Endothelial cell of umbilical vein (primary cell): ENCODE measurements at regions not wholly inside any gene's neighbourhood (a gene's known extent, or its start where the extent isn't known, plus 50 kb on each side); places are given as distances from the start of the nearest gene placed in this dataset.

Experiments used
- BruUV-seq: library from RNA; stranded (reverse); fragments of 400-500 nt; replicated peaks from 2 replicates; lab custom pipeline; 2021; lab: Mats Ljungman, UMichigan
- CTCF ChIA-PET: fragments of 300-600, 350-600 bp; sonication (Branson Sonifier 250); formaldehyde crosslinking; loops from one replicate; lab custom pipeline; 2021; ENCODE audit warnings: antibody characterized with exemption, inconsistent platforms; lab: Charles Lee
- POLR2A ChIA-PET: fragments of 300-600, 350-600 bp; sonication (Branson Sonifier 250); formaldehyde crosslinking; loops from one replicate; lab custom pipeline; 2021; ENCODE audit warnings: antibody characterized with exemption, inconsistent platforms; lab: Charles Lee
- DNase-seq: peaks from one replicate; pipeline ENCODE4 v3.0.0-alpha.2; 2011; ENCODE audit warnings: low read depth, low spot score
- FAIRE-seq: peaks from 2 replicates; lab custom pipeline; 2011; peaks lifted over from hg19 to GRCh38; lab: Jason Lieb, UNC
- H2AFZ ChIP-seq: 2 replicates; pipeline ENCODE4 v1.6.0; 2012; ENCODE audit warnings: low read depth, low read length, control low read depth, inconsistent platforms
- H3K27ac ChIP-seq: 2 replicates; pipeline ENCODE4 v1.5.1; 2011; ENCODE audit warnings: low read depth, mild to moderate bottlenecking, control low read depth, low read length, moderate library complexity; ENCODE audit not compliant: insufficient read depth
- H3K27me3 ChIP-seq, 2 experiments: 2 replicates each; pipeline versions ENCODE4 v1.6.0 to v1.6.1; 2011; ENCODE audit warnings: low read length in 2 of 2, mixed read lengths in 1 of 2; ENCODE audit not compliant: control insufficient read depth in 2 of 2, insufficient read depth in 2 of 2
- H3K36me3 ChIP-seq, 2 experiments: 2 replicates in 1 of 2; 3 replicates in 1 of 2; pipeline ENCODE4 v1.5.1; 2011; ENCODE audit warnings: low read length in 2 of 2, mild to moderate bottlenecking in 1 of 2, moderate library complexity in 1 of 2; ENCODE audit not compliant: control insufficient read depth in 2 of 2, insufficient read depth in 2 of 2; ENCODE audit errors: extremely low read depth in 1 of 2
- H3K4me1 ChIP-seq: 3 replicates; pipeline ENCODE4 v1.5.1; 2011; ENCODE audit warnings: mild to moderate bottlenecking, low read length; ENCODE audit not compliant: control insufficient read depth, insufficient read depth; ENCODE audit errors: extremely low read depth
- H3K4me2 ChIP-seq: 2 replicates; pipeline ENCODE4 v1.6.1; 2011; ENCODE audit warnings: low read length, control low read depth, mixed read lengths; ENCODE audit not compliant: insufficient read depth
- H3K4me3 ChIP-seq, 3 experiments: fragments of 200-600 bp in 1 of 3; sonication (generic), shearing (Covaris generic) in 1 of 3; replicated peaks in 1 of 3; 2 replicates each; pipeline ENCODE4 v1.5.1; 2011 to 2016; ENCODE audit warnings: control low read depth in 3 of 3, low read length in 3 of 3, mild to moderate bottlenecking in 2 of 3, inconsistent platforms in 1 of 3, low read depth in 1 of 3, moderate library complexity in 1 of 3; ENCODE audit not compliant: insufficient read depth in 1 of 3
- H3K79me2 ChIP-seq: 2 replicates; pipeline ENCODE4 v1.6.0; 2012; ENCODE audit warnings: low read length, inconsistent platforms; ENCODE audit not compliant: control insufficient read depth, insufficient read depth
- H3K9ac ChIP-seq: replicated peaks from 2 replicates; pipeline ENCODE3; 2011; ENCODE audit warnings: low read length, control low read depth; ENCODE audit not compliant: insufficient read depth; ENCODE audit errors: extremely low read depth
- H3K9me1 ChIP-seq: replicated peaks from 3 replicates; pipeline ENCODE4 v1.6.0; 2011; ENCODE audit warnings: mild to moderate bottlenecking, low read length; ENCODE audit not compliant: control insufficient read depth, insufficient read depth; ENCODE audit errors: extremely low read depth
- H3K9me3 ChIP-seq: replicated peaks from 2 replicates; pipeline ENCODE4 v1.5.1; 2012; ENCODE audit warnings: low read length, inconsistent platforms; ENCODE audit not compliant: control insufficient read depth, insufficient read depth
- H4K20me1 ChIP-seq: replicated peaks from 2 replicates; pipeline ENCODE3; 2011; ENCODE audit warnings: mild to moderate bottlenecking, low read length; ENCODE audit not compliant: control insufficient read depth, insufficient read depth; ENCODE audit errors: extremely low read depth
- CTCF ChIP-seq, 2 donors: IDR thresholded peaks; 1 replicate in 1 of 2; 2 replicates in 1 of 2; pipeline ENCODE4 v1.5.1; 2011; ENCODE audit warnings: low read length in 2 of 2, mild to moderate bottlenecking in 2 of 2, moderate library complexity in 2 of 2, control low read depth in 1 of 2, inconsistent platforms in 1 of 2, low read depth in 1 of 2; ENCODE audit not compliant: insufficient read depth in 1 of 2; ENCODE audit errors: extremely low read depth in 1 of 2
- EZH2 ChIP-seq: IDR thresholded peaks from 2 replicates; pipeline ENCODE4 v1.6.1; 2012; ENCODE audit warnings: borderline replicate concordance, low read depth, mild to moderate bottlenecking, moderate library complexity, low read length, inconsistent platforms; ENCODE audit not compliant: severe bottlenecking
- FOS ChIP-seq: IDR thresholded peaks from 2 replicates; pipeline ENCODE4 v1.6.1; 2011; ENCODE audit warnings: mild to moderate bottlenecking, low read length, moderate library complexity, borderline replicate concordance; ENCODE audit not compliant: insufficient read depth
- GATA2 ChIP-seq: IDR thresholded peaks from 2 replicates; pipeline ENCODE4 v1.7.0; 2011; ENCODE audit warnings: low read depth, mild to moderate bottlenecking, moderate library complexity, mixed read lengths, low read length; ENCODE audit not compliant: insufficient read length, insufficient read depth
- JUN ChIP-seq: IDR thresholded peaks from 2 replicates; pipeline ENCODE4 v1.6.1; 2011; ENCODE audit warnings: borderline replicate concordance, low read depth; ENCODE audit not compliant: insufficient read length, insufficient read depth
- MYC ChIP-seq: IDR thresholded peaks from one replicate; pipeline ENCODE4 v1.6.1; 2011; ENCODE audit warnings: mild to moderate bottlenecking, low read depth, low read length
- POLR2A ChIP-seq: IDR thresholded peaks from 2 replicates; pipeline ENCODE4 v1.6.1; 2012; ENCODE audit warnings: low read depth, mild to moderate bottlenecking, control low read depth, low read length
- POLR2AphosphoS5 ChIP-seq: IDR thresholded peaks from 2 replicates; pipeline ENCODE4 v1.6.1; 2012; ENCODE audit warnings: low read depth, mild to moderate bottlenecking, control low read depth, low read length, moderate library complexity; ENCODE audit not compliant: insufficient read depth
- dilution Hi-C: fragments of 300-500 bp; cut with MboI; formaldehyde crosslinking; loops from one replicate; pipeline ENCODE4 v1.15.0; 2019; ENCODE audit warnings: low sequenced_read_pairs; ENCODE audit not compliant: extremely low pct_ligation_motif_present
- intact Hi-C: fragments of 100-400 bp; cut with micrococcal nuclease; formaldehyde crosslinking; loops from one replicate; pipeline ENCODE4 v1.10.0; 2022
- TF ChIP-seq, protein P1 (sequence below): IDR thresholded peaks from 2 replicates; pipeline ENCODE4 v1.6.1; 2011; ENCODE audit not compliant: insufficient read depth, insufficient read length

GRCh38 chr4:14878681-14879080 lies 123.6 kb upstream of the CPEB2 start:
- no TSS peak for BruUV-seq

More at GRCh38 chr4:14878681-14879080, 123.6 kb upstream of the CPEB2 start:
- intact Hi-C loops, result no loop called here
- no peak overlapping the region for H3K4me2 ChIP-seq
- no peaks in the 10 kb centered on the region for H3K9me1 ChIP-seq
- dilution Hi-C loops, result no loop called here
- no peak overlapping the region for H2AFZ ChIP-seq
- FAIRE-seq (no peak), DNase-seq (no peak)
- H3K9ac ChIP-seq, result no peak overlapping the region
- ChIA-PET POLR2A (no interaction called here), CTCF (no interaction called here)
- TF ChIP-seq POLR2AphosphoS5, result no peak
- no peak for TF ChIP-seq JUN
- TF ChIP-seq GATA2, result no peak
- TF ChIP-seq POLR2A, result no peak
- no peak for TF ChIP-seq CTCF (IDR thresholded peaks at IDR 0.05; ENCODE audit: extremely low read depth in 1 of 2, insufficient read depth in 1 of 2, low read depth in 1 of 2, low read length in 2 of 2)
- no peak for TF ChIP-seq MYC
- TF ChIP-seq, protein P1, sequence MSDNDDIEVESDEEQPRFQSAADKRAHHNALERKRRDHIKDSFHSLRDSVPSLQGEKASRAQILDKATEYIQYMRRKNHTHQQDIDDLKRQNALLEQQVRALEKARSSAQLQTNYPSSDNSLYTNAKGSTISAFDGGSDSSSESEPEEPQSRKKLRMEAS, result no peak
- TF ChIP-seq FOS, result no peak
- TF ChIP-seq EZH2, result no peak
- H3K9me3 ChIP-seq, result no peaks in the 10 kb centered on the region
- H3K4me1 ChIP-seq, result no peaks in the 10 kb centered on the region
- H3K27ac ChIP-seq, result no peak overlapping the region
- no peaks in the 10 kb centered on the region for H3K27me3 ChIP-seq
- H3K36me3 ChIP-seq, result no peaks in the 10 kb centered on the region
- H3K79me2 ChIP-seq, result no peaks in the 10 kb centered on the region
- no peaks in the 10 kb centered on the region for H4K20me1 ChIP-seq
- no peak overlapping the region for H3K4me3 ChIP-seq
